Smooth muscle cell (in vitro differentiated cells): ENCODE measurements at regions not wholly inside any gene's neighbourhood (a gene's known extent, or its start where the extent isn't known, plus 50 kb on each side); places are given as distances from the start of the nearest gene placed in this dataset.

ENCODE experiments used
- DNase-seq: peaks from one replicate; lab custom pipeline; 2025; ENCODE audit not compliant: unreplicated experiment; lab: John Stamatoyannopoulos, UW
- H2AFZ ChIP-seq: fragments of 200-600 bp; sonication (generic); 2 replicates; pipeline ENCODE4 v1.6.0; 2016; ENCODE audit warnings: antibody characterized with exemption, low read depth, mild to moderate bottlenecking
- H3F3A ChIP-seq: fragments of 200-600 bp; sonication (generic); 2 replicates; pipeline ENCODE4 v1.6.0; 2017; ENCODE audit warnings: antibody characterized with exemption, low read depth
- H3K27ac ChIP-seq: fragments of 200-600 bp; sonication (generic); 2 replicates; pipeline ENCODE4 v1.5.1; 2016; ENCODE audit warnings: low read depth, mild to moderate bottlenecking
- H3K27me3 ChIP-seq: fragments of 200-600 bp; sonication (generic); 2 replicates; pipeline ENCODE4 v1.6.1; 2016; ENCODE audit warnings: low read depth, mild to moderate bottlenecking
- H3K36me3 ChIP-seq: fragments of 200-600 bp; sonication (generic); 2 replicates; pipeline ENCODE4 v1.5.1; 2016; ENCODE audit warnings: low read depth
- H3K4me1 ChIP-seq: fragments of 200-600 bp; sonication (generic); 2 replicates; pipeline ENCODE4 v1.5.1; 2016; ENCODE audit warnings: low read depth
- H3K4me2 ChIP-seq: fragments of 200-600 bp; sonication (generic); 2 replicates; pipeline ENCODE4 v1.6.0; 2016; ENCODE audit warnings: mild to moderate bottlenecking
- H3K4me3 ChIP-seq: fragments of 200-600 bp; sonication (generic); 2 replicates; pipeline ENCODE4 v1.5.1; 2016; ENCODE audit warnings: mild to moderate bottlenecking
- H3K79me2 ChIP-seq: fragments of 200-600 bp; sonication (generic); 2 replicates; pipeline ENCODE4 v1.6.0; 2016; ENCODE audit warnings: low read depth, mild to moderate bottlenecking
- H3K9ac ChIP-seq: fragments of 200-600 bp; sonication (generic); 2 replicates; pipeline ENCODE4 v1.6.0; 2016; ENCODE audit warnings: low read depth
- H3K9me3 ChIP-seq: fragments of 200-600 bp; sonication (generic); replicated peaks from 2 replicates; pipeline ENCODE4 v1.5.1; 2016; ENCODE audit warnings: low read depth
- H4K20me1 ChIP-seq: fragments of 200-600 bp; sonication (generic); 2 replicates; pipeline ENCODE4 v1.6.0; 2016; ENCODE audit warnings: low read depth
- WGBS: methylation state at CpG from one replicate; pipeline ENCODE4 v1.1.7; 2016; ENCODE audit warnings: low lambda C conversion rate; 5-methylcytosine and 5-hydroxymethylcytosine counted together
- TF ChIP-seq, protein P1 (sequence below): fragments of 200-600 bp; sonication (generic); IDR thresholded peaks from 2 replicates; pipeline ENCODE4 v1.5.1; 2017; ENCODE audit warnings: borderline replicate concordance, mild to moderate bottlenecking, antibody characterized with exemption; ENCODE audit not compliant: insufficient read depth, poor library complexity, severe bottlenecking

DNA sequence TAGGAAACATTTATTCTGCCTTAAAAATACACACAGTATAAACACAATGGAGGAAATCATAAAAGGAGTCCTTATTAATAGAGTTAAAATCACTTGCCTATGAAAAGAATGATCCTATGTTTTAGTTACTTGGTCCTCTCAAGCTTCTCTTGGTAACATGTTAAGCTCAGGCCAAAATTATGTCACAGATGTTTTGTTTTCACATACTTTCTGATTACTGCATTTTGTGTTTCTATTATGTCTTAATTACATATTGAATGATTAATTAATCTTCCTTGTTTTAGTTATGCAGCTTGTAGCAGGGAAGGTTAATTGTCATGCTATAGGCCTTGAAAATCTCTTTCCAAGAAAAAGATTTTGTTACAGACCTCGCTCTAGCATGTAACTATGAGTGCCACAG lies 406.0 kb downstream of the PLA2G4A start:
- no peaks in the 10 kb centered on the region for H4K20me1 ChIP-seq
- TF ChIP-seq, protein P1, sequence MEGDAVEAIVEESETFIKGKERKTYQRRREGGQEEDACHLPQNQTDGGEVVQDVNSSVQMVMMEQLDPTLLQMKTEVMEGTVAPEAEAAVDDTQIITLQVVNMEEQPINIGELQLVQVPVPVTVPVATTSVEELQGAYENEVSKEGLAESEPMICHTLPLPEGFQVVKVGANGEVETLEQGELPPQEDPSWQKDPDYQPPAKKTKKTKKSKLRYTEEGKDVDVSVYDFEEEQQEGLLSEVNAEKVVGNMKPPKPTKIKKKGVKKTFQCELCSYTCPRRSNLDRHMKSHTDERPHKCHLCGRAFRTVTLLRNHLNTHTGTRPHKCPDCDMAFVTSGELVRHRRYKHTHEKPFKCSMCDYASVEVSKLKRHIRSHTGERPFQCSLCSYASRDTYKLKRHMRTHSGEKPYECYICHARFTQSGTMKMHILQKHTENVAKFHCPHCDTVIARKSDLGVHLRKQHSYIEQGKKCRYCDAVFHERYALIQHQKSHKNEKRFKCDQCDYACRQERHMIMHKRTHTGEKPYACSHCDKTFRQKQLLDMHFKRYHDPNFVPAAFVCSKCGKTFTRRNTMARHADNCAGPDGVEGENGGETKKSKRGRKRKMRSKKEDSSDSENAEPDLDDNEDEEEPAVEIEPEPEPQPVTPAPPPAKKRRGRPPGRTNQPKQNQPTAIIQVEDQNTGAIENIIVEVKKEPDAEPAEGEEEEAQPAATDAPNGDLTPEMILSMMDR: no peak
- DNase-seq: no peak
- H3K9ac ChIP-seq: no peak overlapping the region
- no peaks in the 10 kb centered on the region for H3K27me3 ChIP-seq
- no peaks in the 10 kb centered on the region for H3K4me1 ChIP-seq
- no peak overlapping the region for H3K4me2 ChIP-seq
- H3K79me2 ChIP-seq: no peaks in the 10 kb centered on the region
- H3K36me3 ChIP-seq: no peaks in the 10 kb centered on the region
- H2AFZ ChIP-seq: no peak overlapping the region
- no peaks in the 10 kb centered on the region for H3F3A ChIP-seq
- H3K4me3 ChIP-seq: no peak overlapping the region
- WGBS: 86% methylated on average over 1 of the region's 1 CpG
- H3K27ac ChIP-seq: no peak overlapping the region
- no peaks in the 10 kb centered on the region for H3K9me3 ChIP-seq

DNA sequence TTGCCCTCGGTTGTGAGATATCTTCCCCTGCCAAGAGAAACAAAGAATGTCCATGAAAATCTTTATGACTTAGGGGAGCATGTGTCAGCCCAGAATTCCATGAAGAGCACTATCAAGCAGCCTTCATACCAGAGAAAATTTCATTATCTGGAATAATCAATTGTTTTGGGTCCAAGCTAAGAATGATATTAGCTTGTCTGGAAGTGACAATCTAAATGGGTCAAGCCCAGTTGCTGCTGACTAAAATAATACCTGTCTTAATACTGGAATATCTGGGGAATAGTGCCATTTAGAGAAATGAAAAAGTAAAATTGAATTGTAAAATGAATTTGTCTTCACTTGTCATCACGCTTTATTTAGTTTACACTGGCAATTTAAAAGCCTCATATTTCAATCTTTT lies 407.4 kb downstream of the PLA2G4A start:
- TF ChIP-seq, protein P1: no peak
- no peak for DNase-seq
- Histone ChIP-seq H3K27me3 (no peaks in the 10 kb centered on the region), H3K36me3 (no peaks in the 10 kb centered on the region), H2AFZ (no peak overlapping the region), H4K20me1 (no peaks in the 10 kb centered on the region), H3K4me2 (no peak overlapping the region), H3F3A (no peaks in the 10 kb centered on the region), H3K4me1 (no peaks in the 10 kb centered on the region), H3K4me3 (no peak overlapping the region), H3K27ac (no peak overlapping the region), H3K9me3 (no peaks in the 10 kb centered on the region), H3K79me2 (no peaks in the 10 kb centered on the region), H3K9ac (no peak overlapping the region)
- WGBS: 85% methylated on average over 2 of the region's 2 CpGs

DNA sequence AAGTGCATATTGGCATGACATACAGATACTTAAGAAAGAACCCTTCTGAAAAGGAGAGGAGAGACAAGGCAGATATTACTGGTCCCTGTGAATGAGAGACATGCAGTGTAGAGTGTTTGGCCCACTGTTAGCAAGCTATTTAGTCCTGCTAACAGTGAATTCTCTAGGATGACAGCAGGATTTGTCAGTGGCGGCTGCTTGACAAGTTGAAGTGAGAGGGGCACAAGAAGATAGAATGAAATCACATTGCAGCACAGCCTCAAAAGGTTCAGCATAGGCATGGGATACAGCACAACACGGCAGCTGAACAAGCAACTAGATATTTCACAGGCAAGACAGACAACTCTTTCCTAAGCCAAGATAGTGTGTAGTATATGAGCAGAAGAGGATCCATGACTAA lies 407.9 kb downstream of the PLA2G4A start:
- Histone ChIP-seq H2AFZ (no peak overlapping the region), H3K79me2 (no peaks in the 10 kb centered on the region), H3K9ac (no peak overlapping the region), H3K9me3 (no peaks in the 10 kb centered on the region), H3K27ac (no peak overlapping the region), H3K36me3 (no peaks in the 10 kb centered on the region), H3K27me3 (no peaks in the 10 kb centered on the region), H3K4me1 (no peaks in the 10 kb centered on the region), H4K20me1 (no peaks in the 10 kb centered on the region), H3K4me3 (no peak overlapping the region), H3K4me2 (no peak overlapping the region), H3F3A (no peaks in the 10 kb centered on the region)
- no peak for DNase-seq
- TF ChIP-seq, protein P1: no peak
- 78% methylated on average over 2 of the region's 2 CpGs for WGBS

DNA sequence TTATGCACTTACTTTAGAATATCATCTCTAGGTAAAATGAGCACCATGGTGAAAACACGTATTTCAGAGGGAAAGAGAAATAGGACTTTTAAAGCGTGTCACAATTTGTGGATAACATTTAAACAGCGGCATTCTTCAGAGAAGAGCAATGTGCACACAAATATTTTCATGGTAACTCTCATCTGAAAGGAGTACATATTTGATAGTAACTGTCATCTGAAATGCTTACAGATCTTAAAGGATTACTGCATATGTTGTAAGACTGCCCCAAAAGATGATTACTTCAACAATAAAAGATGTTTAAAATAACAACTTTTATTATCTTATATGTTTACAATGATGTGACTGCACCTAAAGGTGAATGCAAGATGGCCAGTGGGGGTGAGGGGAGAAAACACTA lies 408.8 kb downstream of the PLA2G4A start:
- no peak overlapping the region for H3K27ac ChIP-seq
- H3K9ac ChIP-seq: no peak overlapping the region
- WGBS: 90% methylated on average over 3 of the region's 3 CpGs
- no peaks in the 10 kb centered on the region for H3K4me1 ChIP-seq
- no peak overlapping the region for H3K4me3 ChIP-seq
- DNase-seq: no peak
- H3K27me3 ChIP-seq: no peaks in the 10 kb centered on the region
- no peaks in the 10 kb centered on the region for H3K79me2 ChIP-seq
- H4K20me1 ChIP-seq: no peaks in the 10 kb centered on the region
- TF ChIP-seq, protein P1: no peak
- H2AFZ ChIP-seq: no peak overlapping the region
- H3F3A ChIP-seq: no peaks in the 10 kb centered on the region
- no peaks in the 10 kb centered on the region for H3K9me3 ChIP-seq
- H3K36me3 ChIP-seq: no peaks in the 10 kb centered on the region
- H3K4me2 ChIP-seq: no peak overlapping the region
